KOPT-K1 (cell line): ENCODE measurements at regions not wholly inside any gene's neighbourhood (a gene's known extent, or its start where the extent isn't known, plus 50 kb on each side); places are given as distances from the start of the nearest gene placed in this dataset.

ENCODE experiments used
- H3K27ac ChIP-seq: fragments of 200-600 bp; sonication (generic); 2 replicates; pipeline ENCODE4 v1.5.1; 2016; ENCODE audit warnings: antibody characterized with exemption, mild to moderate bottlenecking, low read depth, low read length; ENCODE audit not compliant: poor library complexity, severe bottlenecking
- H3K36me3 ChIP-seq: fragments of 200-600 bp; sonication (generic); 2 replicates; pipeline ENCODE4 v1.5.1; 2017; ENCODE audit warnings: antibody characterized with exemption, mild to moderate bottlenecking, low read length, moderate library complexity; ENCODE audit not compliant: insufficient read depth
- H3K9me3 ChIP-seq: fragments of 200-600 bp; sonication (generic); 2 replicates; pipeline ENCODE4 v1.5.1; 2017; ENCODE audit warnings: antibody characterized with exemption, low read length, mild to moderate bottlenecking; ENCODE audit not compliant: insufficient read depth, poor library complexity, severe bottlenecking

- Histone ChIP-seq H3K9me3 (peaks cover 14% of the 10 kb centered on the region), H3K27ac (no peak overlapping the region), H3K36me3 (no peaks in the 10 kb centered on the region)
Observed at GRCh38 chr6:23563323-23563722, 562.7 kb upstream of the NRSN1 start.

GRCh38 chr6:23566418-23566817 is 559.6 kb upstream of the NRSN1 start:
- Histone ChIP-seq H3K9me3 (peaks cover 13% of the 10 kb centered on the region), H3K27ac (no peak overlapping the region), H3K36me3 (no peaks in the 10 kb centered on the region)

- no peaks in the 10 kb centered on the region for H3K36me3 ChIP-seq
- H3K27ac ChIP-seq, result no peak overlapping the region
- H3K9me3 ChIP-seq, result no peaks in the 10 kb centered on the region
Observed at GRCh38 chr6:23568292-23568691, 557.7 kb upstream of the NRSN1 start.

- Histone ChIP-seq H3K27ac (no peak overlapping the region), H3K36me3 (no peaks in the 10 kb centered on the region), H3K9me3 (no peaks in the 10 kb centered on the region)
Observed at GRCh38 chr6:23584134-23584763, 541.8 kb upstream of the NRSN1 start.

GRCh38 chr6:23587582-23587981 is 538.4 kb upstream of the NRSN1 start:
- no peaks in the 10 kb centered on the region for H3K9me3 ChIP-seq
- H3K27ac ChIP-seq, result no peak overlapping the region
- H3K36me3 ChIP-seq, result no peaks in the 10 kb centered on the region

- Histone ChIP-seq H3K9me3 (no peaks in the 10 kb centered on the region), H3K36me3 (no peaks in the 10 kb centered on the region), H3K27ac (no peak overlapping the region)
Observed at GRCh38 chr6:23589811-23590210, 536.2 kb upstream of the NRSN1 start.

GRCh38 chr6:23590498-23591126 is 535.4 kb upstream of the NRSN1 start:
- H3K27ac ChIP-seq, result no peak overlapping the region
- no peaks in the 10 kb centered on the region for H3K36me3 ChIP-seq
- no peaks in the 10 kb centered on the region for H3K9me3 ChIP-seq

GRCh38 chr6:23591761-23592160 is 534.3 kb upstream of the NRSN1 start:
- H3K9me3 ChIP-seq, result no peaks in the 10 kb centered on the region
- H3K36me3 ChIP-seq, result no peaks in the 10 kb centered on the region
- H3K27ac ChIP-seq, result no peak overlapping the region

- H3K9me3 ChIP-seq, result no peaks in the 10 kb centered on the region
- no peak overlapping the region for H3K27ac ChIP-seq
- no peaks in the 10 kb centered on the region for H3K36me3 ChIP-seq
Observed at GRCh38 chr6:23600118-23600517, 525.9 kb upstream of the NRSN1 start.

GRCh38 chr6:23601811-23602345 is 524.1 kb upstream of the NRSN1 start:
- Histone ChIP-seq H3K36me3 (no peaks in the 10 kb centered on the region), H3K27ac (no peak overlapping the region), H3K9me3 (no peaks in the 10 kb centered on the region)

GRCh38 chr6:23608931-23609435 is 517.0 kb upstream of the NRSN1 start:
- no peak overlapping the region for H3K27ac ChIP-seq
- H3K36me3 ChIP-seq, result no peaks in the 10 kb centered on the region
- H3K9me3 ChIP-seq, result no peaks in the 10 kb centered on the region

- H3K36me3 ChIP-seq, result no peaks in the 10 kb centered on the region
- H3K27ac ChIP-seq, result no peak overlapping the region
- no peaks in the 10 kb centered on the region for H3K9me3 ChIP-seq
Observed at GRCh38 chr6:23611776-23612381, 514.1 kb upstream of the NRSN1 start.

- Histone ChIP-seq H3K9me3 (no peaks in the 10 kb centered on the region), H3K27ac (no peak overlapping the region), H3K36me3 (no peaks in the 10 kb centered on the region)
Observed at GRCh38 chr6:23618366-23618765, 507.6 kb upstream of the NRSN1 start.

GRCh38 chr6:23620911-23621401 is 505.1 kb upstream of the NRSN1 start:
- Histone ChIP-seq H3K9me3 (no peaks in the 10 kb centered on the region), H3K36me3 (no peaks in the 10 kb centered on the region), H3K27ac (no peak overlapping the region)
